ENCODE measurements at regions not wholly inside any gene's neighbourhood (a gene's known extent, or its start where the extent isn't known, plus 50 kb on each side); places are given as distances from the start of the nearest gene placed in this dataset.

DNA sequence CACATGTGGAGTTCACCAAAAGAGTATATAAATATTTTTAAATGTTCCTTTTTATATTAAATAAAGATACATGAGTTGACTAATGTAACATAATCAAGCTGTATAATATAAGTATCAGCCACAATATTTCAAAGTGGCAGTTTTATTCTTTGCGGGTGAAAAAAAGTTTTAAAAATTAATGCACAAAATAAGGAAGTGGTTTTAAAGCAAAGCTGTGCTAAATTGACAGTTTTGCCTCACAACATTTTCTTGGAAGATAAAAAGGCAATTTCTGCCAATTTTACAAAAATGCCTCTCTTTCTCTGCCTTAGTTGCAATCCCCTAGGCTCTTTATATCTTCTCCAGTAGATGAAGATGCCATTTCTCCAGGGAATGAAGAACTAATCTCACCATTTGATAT lies 719.1 kb downstream of the C12orf50 start:
- Histone ChIP-seq H3K23ac (ENCODE audit: insufficient read length, low read depth, low read length) (no peak overlapping the region), H3K27me3 (ENCODE audit: insufficient read depth, low read length) (no peaks in the 10 kb centered on the region), H3K79me1 (ENCODE audit: insufficient read depth, low read depth, low read length, poor library complexity, severe bottlenecking) (no peaks in the 10 kb centered on the region), H3K9me3 (ENCODE audit: control insufficient read depth, low read depth, low read length) (no peaks in the 10 kb centered on the region), H4K5ac (ENCODE audit: insufficient read length, low read depth, low read length) (no peak overlapping the region), H3K14ac (ENCODE audit: insufficient read depth, low read length) (no peak overlapping the region), H2AK5ac (ENCODE audit: insufficient read length, low read length) (no peak overlapping the region), H3T11ph (ENCODE audit: low read length) (no peak overlapping the region), H3K9ac (ENCODE audit: extremely low read depth, insufficient read length, low read length) (no peak overlapping the region), H2BK120ac (ENCODE audit: low read depth, low read length, poor library complexity, severe bottlenecking) (no peak overlapping the region), H2BK5ac (ENCODE audit: insufficient read length, low read length) (no peak overlapping the region), H3K56ac (ENCODE audit: insufficient read length, low read depth, low read length) (no peak overlapping the region), H4K20me1 (ENCODE audit: control insufficient read depth, insufficient read depth, insufficient read length) (no peaks in the 10 kb centered on the region), H3K4ac (ENCODE audit: low read depth, low read length) (no peak overlapping the region), H4K91ac (ENCODE audit: insufficient read length, low read depth, low read length) (no peak overlapping the region), H2BK15ac (ENCODE audit: low read depth, low read length) (no peak overlapping the region), H3K4me2 (ENCODE audit: insufficient read depth, insufficient read length, low read length) (no peak overlapping the region), H4K8ac (replicated peaks; ENCODE audit: insufficient read length, low read depth, low read length) (no peak overlapping the region), H3K79me2 (ENCODE audit: insufficient read depth, low read length) (no peaks in the 10 kb centered on the region), H3K18ac (ENCODE audit: insufficient read length, low read depth, low read length) (no peak overlapping the region), H2BK12ac (ENCODE audit: insufficient read length, low read depth, low read length) (no peak overlapping the region), H2BK20ac (ENCODE audit: low read depth, low read length, poor library complexity, severe bottlenecking) (no peak overlapping the region), H3K23me2 (ENCODE audit: insufficient read length, low read depth, low read length, poor library complexity, severe bottlenecking) (no peaks in the 10 kb centered on the region), H3K27ac (ENCODE audit: insufficient read length, low read depth, low read length) (no peak overlapping the region), H3K4me1 (ENCODE audit: insufficient read depth, low read length) (no peaks in the 10 kb centered on the region), H2AFZ (ENCODE audit: low read length) (no peak overlapping the region)
- Mint-ChIP-seq H3K27me3 (ENCODE audit: low read depth) (no peaks in the 10 kb centered on the region), H3K4me1 (no peaks in the 10 kb centered on the region), H3K4me3 (no peak overlapping the region), H3K27ac (no peak overlapping the region), H3K36me3 (ENCODE audit: insufficient read depth in 1 of 3, low read depth in 3 of 3) (no peaks in the 10 kb centered on the region), H3K9me3 (no peaks in the 10 kb centered on the region)
- no CpG with 5 or more reads among the region's 1 CpG for WGBS (ENCODE audit: extremely low coverage, insufficient read length, low lambda C conversion rate)
- DNase-seq, result no peak
- TF ChIP-seq CTCF (conservative IDR thresholded peaks at IDR 0.05), result no peak
